Endothelial cell of umbilical vein (primary cell): ENCODE measurements at regions not wholly inside any gene's neighbourhood (a gene's known extent, or its start where the extent isn't known, plus 50 kb on each side); places are given as distances from the start of the nearest gene placed in this dataset.

ENCODE experiments used
- BruUV-seq: library from RNA; stranded (reverse); fragments of 400-500 nt; replicated peaks from 2 replicates; lab custom pipeline; 2021; lab: Mats Ljungman, UMichigan
- CTCF ChIA-PET: fragments of 300-600, 350-600 bp; sonication (Branson Sonifier 250); formaldehyde crosslinking; loops from one replicate; lab custom pipeline; 2021; ENCODE audit warnings: antibody characterized with exemption, inconsistent platforms; lab: Charles Lee
- POLR2A ChIA-PET: fragments of 300-600, 350-600 bp; sonication (Branson Sonifier 250); formaldehyde crosslinking; loops from one replicate; lab custom pipeline; 2021; ENCODE audit warnings: antibody characterized with exemption, inconsistent platforms; lab: Charles Lee
- DNase-seq: peaks from one replicate; pipeline ENCODE4 v3.0.0-alpha.2; 2011; ENCODE audit warnings: low read depth, low spot score
- FAIRE-seq: peaks from 2 replicates; lab custom pipeline; 2011; peaks lifted over from hg19 to GRCh38; lab: Jason Lieb, UNC
- H2AFZ ChIP-seq: 2 replicates; pipeline ENCODE4 v1.6.0; 2012; ENCODE audit warnings: low read depth, low read length, control low read depth, inconsistent platforms
- H3K27ac ChIP-seq: 2 replicates; pipeline ENCODE4 v1.5.1; 2011; ENCODE audit warnings: low read depth, mild to moderate bottlenecking, control low read depth, low read length, moderate library complexity; ENCODE audit not compliant: insufficient read depth
- H3K27me3 ChIP-seq, 2 experiments: 2 replicates each; pipeline versions ENCODE4 v1.6.0 to v1.6.1; 2011; ENCODE audit warnings: low read length in 2 of 2, mixed read lengths in 1 of 2; ENCODE audit not compliant: control insufficient read depth in 2 of 2, insufficient read depth in 2 of 2
- H3K36me3 ChIP-seq, 2 experiments: 2 replicates in 1 of 2; 3 replicates in 1 of 2; pipeline ENCODE4 v1.5.1; 2011; ENCODE audit warnings: low read length in 2 of 2, mild to moderate bottlenecking in 1 of 2, moderate library complexity in 1 of 2; ENCODE audit not compliant: control insufficient read depth in 2 of 2, insufficient read depth in 2 of 2; ENCODE audit errors: extremely low read depth in 1 of 2
- H3K4me1 ChIP-seq: 3 replicates; pipeline ENCODE4 v1.5.1; 2011; ENCODE audit warnings: mild to moderate bottlenecking, low read length; ENCODE audit not compliant: control insufficient read depth, insufficient read depth; ENCODE audit errors: extremely low read depth
- H3K4me2 ChIP-seq: 2 replicates; pipeline ENCODE4 v1.6.1; 2011; ENCODE audit warnings: low read length, control low read depth, mixed read lengths; ENCODE audit not compliant: insufficient read depth
- H3K4me3 ChIP-seq, 3 experiments: fragments of 200-600 bp in 1 of 3; sonication (generic), shearing (Covaris generic) in 1 of 3; replicated peaks in 1 of 3; 2 replicates each; pipeline ENCODE4 v1.5.1; 2011 to 2016; ENCODE audit warnings: control low read depth in 3 of 3, low read length in 3 of 3, mild to moderate bottlenecking in 2 of 3, inconsistent platforms in 1 of 3, low read depth in 1 of 3, moderate library complexity in 1 of 3; ENCODE audit not compliant: insufficient read depth in 1 of 3
- H3K79me2 ChIP-seq: 2 replicates; pipeline ENCODE4 v1.6.0; 2012; ENCODE audit warnings: low read length, inconsistent platforms; ENCODE audit not compliant: control insufficient read depth, insufficient read depth
- H3K9ac ChIP-seq: replicated peaks from 2 replicates; pipeline ENCODE3; 2011; ENCODE audit warnings: low read length, control low read depth; ENCODE audit not compliant: insufficient read depth; ENCODE audit errors: extremely low read depth
- H3K9me1 ChIP-seq: replicated peaks from 3 replicates; pipeline ENCODE4 v1.6.0; 2011; ENCODE audit warnings: mild to moderate bottlenecking, low read length; ENCODE audit not compliant: control insufficient read depth, insufficient read depth; ENCODE audit errors: extremely low read depth
- H3K9me3 ChIP-seq: replicated peaks from 2 replicates; pipeline ENCODE4 v1.5.1; 2012; ENCODE audit warnings: low read length, inconsistent platforms; ENCODE audit not compliant: control insufficient read depth, insufficient read depth
- H4K20me1 ChIP-seq: replicated peaks from 2 replicates; pipeline ENCODE3; 2011; ENCODE audit warnings: mild to moderate bottlenecking, low read length; ENCODE audit not compliant: control insufficient read depth, insufficient read depth; ENCODE audit errors: extremely low read depth
- FOS ChIP-seq: IDR thresholded peaks from 2 replicates; pipeline ENCODE4 v1.6.1; 2011; ENCODE audit warnings: mild to moderate bottlenecking, low read length, moderate library complexity, borderline replicate concordance; ENCODE audit not compliant: insufficient read depth
- GATA2 ChIP-seq: IDR thresholded peaks from 2 replicates; pipeline ENCODE4 v1.7.0; 2011; ENCODE audit warnings: low read depth, mild to moderate bottlenecking, moderate library complexity, mixed read lengths, low read length; ENCODE audit not compliant: insufficient read length, insufficient read depth
- JUN ChIP-seq: IDR thresholded peaks from 2 replicates; pipeline ENCODE4 v1.6.1; 2011; ENCODE audit warnings: borderline replicate concordance, low read depth; ENCODE audit not compliant: insufficient read length, insufficient read depth
- dilution Hi-C: fragments of 300-500 bp; cut with MboI; formaldehyde crosslinking; loops from one replicate; pipeline ENCODE4 v1.15.0; 2019; ENCODE audit warnings: low sequenced_read_pairs; ENCODE audit not compliant: extremely low pct_ligation_motif_present
- intact Hi-C: fragments of 100-400 bp; cut with micrococcal nuclease; formaldehyde crosslinking; loops from one replicate; pipeline ENCODE4 v1.10.0; 2022
- TF ChIP-seq, protein P1 (sequence below), 2 donors: IDR thresholded peaks; 1 replicate in 1 of 2; 2 replicates in 1 of 2; pipeline ENCODE4 v1.5.1; 2011; ENCODE audit warnings: low read length in 2 of 2, mild to moderate bottlenecking in 2 of 2, moderate library complexity in 2 of 2, control low read depth in 1 of 2, inconsistent platforms in 1 of 2, low read depth in 1 of 2; ENCODE audit not compliant: insufficient read depth in 1 of 2; ENCODE audit errors: extremely low read depth in 1 of 2

- DNase-seq (no peak), FAIRE-seq (no peak)
- H3K9me1 ChIP-seq: no peaks in the 10 kb centered on the region
- POLR2A ChIA-PET: no interaction called here
- H3K27me3 ChIP-seq: no peaks in the 10 kb centered on the region
- no peaks in the 10 kb centered on the region for H3K79me2 ChIP-seq
- H4K20me1 ChIP-seq: no peaks in the 10 kb centered on the region
- dilution Hi-C loops: no loop called here
- no peaks in the 10 kb centered on the region for H3K4me1 ChIP-seq
- TF ChIP-seq, protein P1, sequence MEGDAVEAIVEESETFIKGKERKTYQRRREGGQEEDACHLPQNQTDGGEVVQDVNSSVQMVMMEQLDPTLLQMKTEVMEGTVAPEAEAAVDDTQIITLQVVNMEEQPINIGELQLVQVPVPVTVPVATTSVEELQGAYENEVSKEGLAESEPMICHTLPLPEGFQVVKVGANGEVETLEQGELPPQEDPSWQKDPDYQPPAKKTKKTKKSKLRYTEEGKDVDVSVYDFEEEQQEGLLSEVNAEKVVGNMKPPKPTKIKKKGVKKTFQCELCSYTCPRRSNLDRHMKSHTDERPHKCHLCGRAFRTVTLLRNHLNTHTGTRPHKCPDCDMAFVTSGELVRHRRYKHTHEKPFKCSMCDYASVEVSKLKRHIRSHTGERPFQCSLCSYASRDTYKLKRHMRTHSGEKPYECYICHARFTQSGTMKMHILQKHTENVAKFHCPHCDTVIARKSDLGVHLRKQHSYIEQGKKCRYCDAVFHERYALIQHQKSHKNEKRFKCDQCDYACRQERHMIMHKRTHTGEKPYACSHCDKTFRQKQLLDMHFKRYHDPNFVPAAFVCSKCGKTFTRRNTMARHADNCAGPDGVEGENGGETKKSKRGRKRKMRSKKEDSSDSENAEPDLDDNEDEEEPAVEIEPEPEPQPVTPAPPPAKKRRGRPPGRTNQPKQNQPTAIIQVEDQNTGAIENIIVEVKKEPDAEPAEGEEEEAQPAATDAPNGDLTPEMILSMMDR (IDR thresholded peaks at IDR 0.05; ENCODE audit: extremely low read depth in 1 of 2, insufficient read depth in 1 of 2, low read depth in 1 of 2, low read length in 2 of 2): no peak
- TF ChIP-seq GATA2 (peak; percentile 70), JUN (no peak), FOS (peak; percentile 36)
- no peaks in the 10 kb centered on the region for H3K36me3 ChIP-seq
- H3K4me3 ChIP-seq: no peak overlapping the region
- intact Hi-C loops: no loop called here
- CTCF ChIA-PET: interaction anchor here (1.3 kb wide), 1 partner anchor 755 kb away, joined by 3 read pairs; no protein-coding TSS in a partner anchor
- no peak overlapping the region for H3K9ac ChIP-seq
- BruUV-seq: no TSS peak
- H3K27ac ChIP-seq: no peak overlapping the region
- no peak overlapping the region for H3K4me2 ChIP-seq
- H2AFZ ChIP-seq: no peak overlapping the region
- no peaks in the 10 kb centered on the region for H3K9me3 ChIP-seq
These were observed 196.4 kb upstream of the GMDS start for GRCh38 chr6:2441601-2442475.
